Stimulated activated CD4-positive, alpha-beta T cell treated with anti-CD3 and anti-CD28 coated beads, Interleukin-2, amount 100 ng/mL, for 48 hours (primary cell): ENCODE measurements at regions not wholly inside any gene's neighbourhood (a gene's known extent, or its start where the extent isn't known, plus 50 kb on each side); places are given as distances from the start of the nearest gene placed in this dataset.

Experiments
- DNase-seq, 2 donors: peaks; one replicate each; pipeline ENCODE4 v3.0.0-alpha.2; 2020

DNA sequence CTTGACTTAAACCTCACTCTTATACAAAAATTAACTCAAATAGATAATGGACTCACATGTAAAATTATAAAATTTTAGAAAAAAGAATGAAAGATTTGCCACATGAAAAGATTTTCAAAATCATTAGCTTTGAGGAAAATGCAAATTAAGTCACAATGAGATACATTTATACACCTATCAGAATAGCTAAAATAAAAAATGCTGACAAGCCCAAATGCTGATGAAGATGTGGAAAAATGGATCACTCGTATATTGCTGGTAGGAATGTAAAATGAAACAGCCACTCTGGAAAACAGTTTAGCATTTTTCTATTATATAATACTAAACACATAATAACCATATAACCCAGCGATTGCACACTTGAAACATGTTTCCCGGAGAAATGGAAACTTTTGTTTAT is 316.2 kb downstream of the ANKRD50 start:
- no peak for DNase-seq

DNA sequence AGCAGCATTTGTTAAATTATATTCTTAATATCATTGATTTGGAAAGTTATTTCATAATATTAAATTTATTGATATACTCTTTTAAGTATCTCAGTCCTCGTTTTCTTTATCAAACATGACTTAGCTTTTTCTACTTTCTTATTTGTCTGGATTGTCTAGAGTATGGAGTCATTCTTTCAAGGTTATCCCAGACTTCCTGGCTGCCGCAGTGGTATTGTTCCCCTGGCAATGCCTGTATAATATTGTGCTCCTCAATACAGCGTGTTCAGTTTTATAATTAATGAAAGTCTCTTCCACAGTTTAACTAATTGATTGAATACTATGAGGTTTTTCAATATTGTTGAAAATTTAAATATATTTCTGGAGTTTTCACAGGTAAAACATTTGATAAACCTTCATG is 310.9 kb downstream of the ANKRD50 start:
- DNase-seq = no peak

DNA sequence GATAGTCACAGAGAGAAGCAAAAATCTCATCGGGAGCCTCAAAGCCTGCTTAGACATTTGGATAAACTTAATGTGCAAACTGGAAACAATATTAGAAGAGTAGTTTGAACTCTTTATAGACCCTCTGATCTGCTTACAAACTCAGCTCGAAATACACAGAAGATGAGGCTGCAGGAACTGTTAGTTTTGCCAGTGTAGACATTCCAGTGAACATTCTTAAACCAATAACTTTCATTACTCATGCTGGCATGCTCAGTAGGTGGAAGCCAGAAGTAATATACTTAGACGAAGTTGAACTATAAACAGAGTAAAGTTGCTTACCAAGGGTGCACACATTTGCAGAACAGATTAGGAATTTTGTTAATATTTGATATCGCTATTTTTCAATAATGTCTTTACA is 303.5 kb downstream of the ANKRD50 start:
- no peak for DNase-seq

DNA sequence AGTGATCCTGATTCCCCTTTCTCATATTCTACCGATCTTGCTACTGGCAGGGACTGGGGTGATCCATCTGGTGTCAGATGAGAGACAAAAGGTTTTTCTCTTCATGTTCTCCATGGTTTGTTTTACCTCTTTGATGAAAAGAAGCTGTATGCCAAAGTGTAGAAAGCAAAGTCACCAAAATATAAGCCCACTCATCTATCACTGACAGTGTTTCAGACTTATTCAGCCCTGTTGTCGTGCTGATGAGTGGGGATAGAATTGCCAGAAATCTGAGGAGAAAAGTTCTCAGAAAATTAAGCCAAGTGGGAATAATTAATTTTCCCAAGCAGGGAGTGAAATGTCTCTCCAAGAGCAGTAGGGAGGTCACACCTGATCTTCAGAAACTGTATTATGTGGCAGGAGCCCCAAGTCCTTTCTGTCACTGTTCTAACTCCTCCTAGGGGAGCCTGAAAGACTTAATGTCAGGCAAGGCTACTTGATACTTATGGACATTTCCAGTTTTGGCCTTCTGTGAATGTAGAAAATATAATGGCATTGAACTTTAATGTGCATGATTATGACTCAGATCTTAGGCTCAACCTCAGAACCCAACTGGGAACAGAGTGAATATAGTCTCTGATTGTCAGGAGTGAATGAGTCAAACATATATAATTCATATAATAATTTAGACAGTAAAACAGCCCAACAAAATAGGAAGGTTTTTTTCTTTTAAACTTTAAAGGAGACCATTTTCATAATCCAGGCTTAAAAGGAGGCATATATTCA is 298.1 kb downstream of the ANKRD50 start:
- no peak for DNase-seq

DNA sequence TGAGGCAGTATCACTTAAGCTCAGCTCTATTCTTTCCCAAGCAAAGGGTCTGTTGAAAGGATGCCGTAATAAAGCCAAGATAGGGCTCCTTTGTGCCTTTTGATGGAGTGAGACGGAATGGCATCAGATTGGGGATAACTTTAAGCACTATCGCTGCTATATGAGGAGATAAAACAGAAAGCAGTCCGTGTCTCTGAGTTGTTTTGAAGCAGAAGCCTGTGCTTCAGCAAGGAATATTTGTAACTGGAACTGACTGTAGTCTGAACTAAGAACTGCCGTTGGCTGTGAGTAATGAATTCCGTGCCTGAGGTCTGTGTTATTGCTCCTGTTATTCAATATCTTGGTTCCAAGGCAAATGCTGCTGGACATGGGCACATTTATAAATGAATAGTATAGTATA is 297.4 kb downstream of the ANKRD50 start:
- DNase-seq = no peak

DNA sequence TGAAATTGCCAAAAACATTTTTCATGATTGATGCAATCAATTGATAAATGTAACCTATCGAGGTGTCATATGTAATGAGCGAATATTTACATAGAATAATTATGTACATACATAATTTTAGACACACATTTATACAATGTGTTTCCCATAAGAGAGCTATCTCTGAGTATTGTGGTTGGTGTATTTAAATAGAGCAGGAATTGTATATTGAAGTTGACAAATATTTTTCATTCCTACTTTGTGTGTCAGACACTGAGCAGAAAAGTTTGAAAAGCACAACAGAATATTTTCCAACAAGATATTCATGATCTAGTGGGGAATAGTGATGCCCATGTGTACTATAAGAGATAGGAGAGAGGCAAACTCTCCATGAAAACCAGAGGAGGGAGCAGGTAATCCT is 295.2 kb downstream of the ANKRD50 start:
- no peak for DNase-seq

DNA sequence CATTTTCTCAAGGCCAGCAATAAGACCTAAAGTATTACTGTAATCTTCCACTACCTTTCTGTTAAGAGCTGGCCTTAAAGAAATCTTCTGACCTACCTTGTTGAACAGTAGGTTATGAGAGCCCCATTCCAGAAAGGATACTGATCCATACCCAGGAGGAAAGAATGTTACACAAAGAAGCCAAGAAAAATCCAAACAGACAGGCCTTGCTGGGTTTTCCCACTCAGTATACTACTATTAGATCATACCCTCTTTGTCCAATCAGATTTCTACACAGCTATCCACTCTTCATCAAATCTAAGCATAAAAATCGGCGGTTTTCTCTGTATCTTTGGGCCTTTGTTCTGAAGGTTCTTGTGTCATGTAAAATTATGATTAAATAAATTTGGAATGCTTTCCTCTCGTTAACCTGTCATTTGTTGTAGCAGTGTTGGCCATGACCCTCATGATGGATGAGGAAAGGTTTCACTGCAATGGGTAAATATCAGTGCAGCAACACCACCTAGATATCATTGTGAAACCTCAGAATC is 292.3 kb downstream of the ANKRD50 start:
- no peak for DNase-seq

DNA sequence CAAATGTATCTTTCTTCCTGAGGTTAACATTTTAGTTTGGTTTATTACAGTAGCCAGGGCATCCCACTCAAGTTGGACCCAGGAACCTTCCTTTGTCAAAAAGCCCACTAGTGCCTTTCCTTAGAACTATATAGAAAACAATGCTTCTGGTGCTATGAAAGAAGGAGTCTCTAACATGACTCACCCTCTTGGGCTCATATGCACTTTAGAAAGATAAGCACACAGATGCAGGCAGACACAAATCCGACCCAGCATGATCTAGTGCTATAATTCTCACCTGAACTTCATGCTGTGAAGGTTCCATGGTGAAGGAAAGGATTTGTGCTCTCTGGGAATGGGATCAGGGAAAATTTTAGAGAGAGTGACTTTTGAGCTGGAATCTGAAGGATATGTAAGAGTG is 289.4 kb downstream of the ANKRD50 start:
- no peak for DNase-seq

DNA sequence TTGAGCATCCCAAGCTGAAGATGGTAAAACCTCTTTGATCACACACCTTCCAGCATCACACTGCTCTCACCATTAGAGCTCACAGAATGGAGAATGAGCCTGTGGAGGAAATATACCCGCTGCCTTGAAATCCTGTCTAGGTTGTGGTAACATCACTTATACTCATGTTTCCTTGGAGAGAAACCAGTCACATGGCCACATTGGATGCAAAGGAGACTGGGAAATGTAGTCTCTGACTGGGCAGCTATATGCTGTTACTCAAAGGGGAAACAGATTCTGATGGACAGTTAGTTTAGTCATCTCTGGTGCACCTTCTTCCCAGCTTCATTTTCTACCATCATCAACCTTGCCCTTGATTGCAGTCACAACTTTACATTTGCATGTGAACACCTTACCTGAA is 286.3 kb downstream of the ANKRD50 start:
- no peak for DNase-seq

DNA sequence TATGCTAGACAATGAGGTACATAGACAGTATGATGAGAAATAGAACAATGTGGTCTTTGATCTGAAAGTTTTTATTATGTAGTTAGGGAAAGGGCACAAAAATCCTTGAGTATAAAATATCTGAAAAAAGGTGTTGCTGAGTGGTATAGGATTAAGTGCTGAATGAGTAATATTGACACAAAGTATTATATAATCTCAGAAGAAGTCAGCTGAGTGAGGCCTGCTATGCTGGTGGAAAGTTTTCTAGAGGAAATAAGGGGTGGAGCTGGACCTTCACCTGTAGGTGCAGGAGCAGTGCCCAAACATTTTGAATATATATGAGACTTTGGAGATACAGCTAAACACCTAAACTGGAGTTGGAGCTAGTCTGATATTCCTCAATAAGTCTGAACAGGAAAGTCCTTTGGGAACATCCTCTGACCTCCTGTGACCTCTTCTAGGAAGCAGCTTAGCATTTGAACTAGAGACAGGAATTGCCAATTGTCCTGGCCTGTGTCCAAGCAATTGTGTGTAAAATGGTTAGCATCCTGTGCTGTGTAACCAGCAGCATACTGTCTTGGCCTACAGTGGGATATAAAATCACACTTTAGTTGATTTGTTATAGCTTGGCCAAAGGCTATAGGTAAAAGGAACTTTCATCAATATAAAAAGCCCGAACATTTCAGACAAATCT is 285.3 kb downstream of the ANKRD50 start:
- no peak for DNase-seq

DNA sequence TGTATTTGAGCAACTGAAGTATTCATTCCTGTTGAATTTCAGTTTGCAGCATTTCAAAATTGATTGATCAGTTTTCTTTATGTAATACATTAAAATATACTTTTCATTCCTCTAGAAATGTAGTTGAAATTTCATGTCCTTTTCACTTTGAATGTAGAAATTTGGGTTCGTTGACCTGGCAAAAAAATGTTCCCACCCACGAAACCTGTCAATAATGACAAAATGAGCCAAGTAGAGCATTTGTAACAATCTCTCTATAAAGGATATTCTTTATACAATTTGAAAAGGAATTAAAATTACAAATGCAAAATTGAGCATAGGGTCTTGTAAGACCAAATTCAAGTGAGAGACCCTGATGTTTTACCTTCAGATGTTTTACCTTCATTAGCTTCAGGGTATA is 283.9 kb downstream of the ANKRD50 start:
- no peak for DNase-seq

DNA sequence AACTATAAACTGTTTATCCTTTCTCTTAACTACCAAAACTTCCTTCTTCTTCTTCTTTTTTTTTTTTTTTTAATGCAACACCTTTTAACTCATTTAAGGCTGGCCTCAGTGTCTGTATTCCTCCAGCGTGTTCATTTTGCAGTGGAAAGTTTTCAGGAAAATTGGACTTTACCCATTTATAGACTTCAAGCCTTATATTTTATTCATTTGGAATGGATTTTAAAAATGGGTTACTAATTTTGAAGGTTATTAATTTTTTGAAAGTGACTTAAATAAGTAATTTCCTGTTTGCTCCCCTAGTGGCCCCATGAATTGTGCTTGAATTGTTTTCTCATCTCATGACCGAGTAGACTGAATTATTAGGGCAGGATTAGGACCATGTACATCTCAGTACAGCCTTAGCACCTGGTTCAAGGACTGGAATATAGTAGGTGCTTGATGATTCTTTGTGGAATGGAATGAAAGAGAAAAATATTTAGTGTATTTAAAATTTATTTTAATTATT is 282.7 kb downstream of the ANKRD50 start:
- DNase-seq = no peak

DNA sequence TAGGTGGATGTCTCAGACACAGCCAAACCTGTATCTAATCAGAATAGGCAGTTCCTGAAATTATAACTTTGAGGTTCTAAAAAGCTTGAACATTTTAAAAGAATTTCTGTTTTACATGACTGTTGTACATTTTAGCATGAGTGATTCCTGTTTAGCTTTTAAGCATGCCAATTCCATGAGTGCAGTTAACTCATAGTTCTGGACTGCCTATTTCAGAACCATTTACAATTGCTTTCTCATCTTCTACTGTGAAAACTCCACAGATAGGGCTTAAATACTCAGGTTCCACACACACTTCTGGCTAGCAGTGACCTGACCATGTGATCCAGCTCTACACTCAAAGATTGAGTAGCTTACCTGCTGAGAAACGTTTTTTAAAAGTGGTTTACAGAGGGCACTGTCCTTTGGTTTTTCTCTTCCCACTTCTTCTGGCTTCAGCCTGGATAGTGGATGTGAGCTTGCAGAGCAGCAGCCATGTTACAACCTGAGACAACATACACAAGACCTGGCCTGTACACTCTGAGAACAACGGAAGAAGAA is 280.8 kb downstream of the ANKRD50 start:
- DNase-seq = no peak

DNA sequence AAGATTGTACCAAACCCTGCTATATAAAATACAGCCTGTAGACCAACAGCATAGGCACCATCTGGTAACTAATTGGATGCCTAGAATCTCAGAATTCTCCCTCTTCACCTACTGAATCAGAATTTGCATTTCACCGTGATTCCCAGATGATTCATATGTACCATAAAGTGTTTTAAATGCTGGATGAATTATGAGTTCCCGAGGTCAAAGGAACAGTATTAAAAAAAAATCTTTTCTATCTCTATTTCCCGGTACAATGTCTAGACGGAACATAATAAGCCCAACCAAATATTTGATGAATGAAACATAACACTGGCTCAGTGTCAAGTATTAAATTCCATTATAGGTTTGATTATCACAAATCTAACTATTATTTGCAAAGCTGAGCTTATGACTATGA is 280.0 kb downstream of the ANKRD50 start:
- no peak for DNase-seq

DNA sequence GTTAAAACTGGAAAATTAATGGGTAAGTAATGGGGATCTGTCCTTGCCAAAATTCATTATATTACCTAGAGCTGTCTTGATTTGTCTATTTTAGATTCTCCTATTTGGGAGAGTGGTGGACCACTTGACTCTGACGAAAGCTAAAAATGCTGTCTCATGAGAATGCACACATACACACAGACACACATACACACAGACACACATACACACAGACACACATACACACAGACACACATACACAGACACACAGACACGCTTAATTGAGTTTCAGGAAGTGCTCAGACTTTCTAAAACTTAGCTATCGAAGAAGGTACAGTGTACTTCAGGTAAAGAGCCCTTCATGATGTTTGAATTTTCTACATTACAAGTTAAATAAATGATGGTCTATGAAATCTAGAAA is 279.5 kb downstream of the ANKRD50 start:
- no peak for DNase-seq

DNA sequence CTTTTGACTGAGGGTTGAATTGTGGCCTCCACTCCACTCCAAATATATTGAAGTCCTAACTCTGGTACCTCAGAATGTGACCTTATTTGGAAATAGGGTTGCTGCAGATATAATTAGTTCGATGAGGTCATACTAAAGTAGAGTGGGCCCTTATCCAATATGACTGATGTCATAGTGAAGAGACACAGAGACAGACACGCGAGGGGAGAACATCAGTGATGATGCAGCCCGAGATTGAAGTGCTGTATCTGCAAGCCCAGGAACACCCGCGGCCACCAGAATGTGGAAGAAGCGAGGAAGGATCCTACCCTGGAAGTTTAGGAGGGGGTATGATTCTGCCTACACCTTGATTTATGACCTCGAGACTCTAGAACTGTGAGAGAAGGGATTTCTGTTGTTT is 279.0 kb downstream of the ANKRD50 start:
- no peak for DNase-seq

DNA sequence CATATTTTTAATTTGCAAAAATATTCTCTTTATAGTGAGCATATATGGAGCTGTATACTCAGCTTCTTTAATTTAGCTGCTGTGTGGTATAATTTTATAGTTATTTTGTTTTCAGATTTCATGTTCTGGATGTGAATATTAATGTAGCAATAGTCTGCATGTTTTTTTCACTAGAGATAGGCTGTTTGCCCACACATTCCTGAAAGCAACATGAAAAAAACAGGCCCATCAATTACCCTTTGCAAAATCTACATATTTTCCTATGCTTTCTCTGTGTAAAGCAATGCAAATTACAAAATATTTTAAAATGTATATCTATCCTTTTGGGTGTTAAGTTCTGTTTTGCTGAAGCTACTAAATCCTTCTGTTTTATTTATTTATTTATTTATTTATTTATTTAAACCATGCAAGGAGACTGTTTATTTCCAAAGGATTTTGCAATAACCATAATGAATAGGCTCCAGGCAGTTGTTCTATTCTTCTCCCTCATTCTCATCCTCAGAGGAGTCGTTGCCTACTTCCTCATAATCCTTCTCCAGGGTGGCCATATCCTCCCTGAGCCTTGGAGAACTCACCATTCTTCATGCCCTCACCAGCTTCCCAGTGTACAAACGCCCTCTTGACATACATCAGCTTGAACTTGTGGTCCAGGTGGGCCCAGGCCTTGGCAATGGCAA is 277.1 kb downstream of the ANKRD50 start:
- no peak for DNase-seq

DNA sequence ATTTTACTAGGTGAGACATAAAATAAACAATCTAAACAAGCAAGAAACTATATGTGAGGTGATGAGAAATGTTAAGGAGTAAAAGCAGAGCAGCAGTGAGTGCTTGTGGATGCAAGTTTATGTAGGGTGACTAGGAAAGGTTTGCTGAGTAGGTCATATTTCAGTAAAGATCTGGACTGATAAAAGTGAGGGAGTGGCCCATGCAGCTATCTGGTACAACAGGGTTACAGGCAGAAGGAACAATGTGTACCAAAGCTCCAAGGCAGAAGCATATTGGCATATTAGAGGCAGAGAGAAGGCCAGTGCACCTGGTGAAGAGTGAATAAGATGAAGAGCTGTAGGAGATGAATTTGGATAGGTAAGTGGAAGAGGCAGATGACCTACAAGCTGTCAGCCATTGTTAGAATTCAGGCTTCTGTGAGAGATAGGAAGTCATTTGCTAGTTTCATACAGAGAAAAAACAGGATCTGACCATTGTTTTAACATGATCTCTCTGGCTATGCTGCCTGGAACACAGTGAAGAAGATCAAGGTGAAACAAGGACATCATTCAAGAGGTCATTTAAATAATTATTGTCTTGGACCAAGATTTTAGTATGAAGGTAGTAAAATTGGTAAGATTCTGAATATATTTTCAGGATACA is 274.6 kb downstream of the ANKRD50 start:
- no peak for DNase-seq

DNA sequence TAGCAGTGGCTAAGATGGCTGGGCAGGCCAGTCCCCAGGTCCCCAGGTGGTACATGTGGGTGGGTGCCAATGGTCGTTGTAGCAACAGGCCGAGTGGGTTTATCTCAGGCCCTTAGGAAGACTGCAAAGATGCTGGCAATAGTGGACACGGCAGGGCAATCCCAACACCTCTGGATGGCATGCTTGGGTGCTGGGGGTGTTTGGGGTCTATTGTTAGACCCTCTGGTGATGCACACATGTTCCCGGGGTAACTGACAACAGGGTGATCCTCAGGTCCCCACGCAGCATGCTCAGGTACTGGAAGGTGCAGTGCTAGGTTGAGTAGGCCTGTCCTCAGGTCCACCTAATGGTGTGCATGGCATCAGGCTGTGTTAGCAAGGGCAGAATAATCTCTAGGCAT is 267.5 kb downstream of the ANKRD50 start:
- no peak for DNase-seq

DNA sequence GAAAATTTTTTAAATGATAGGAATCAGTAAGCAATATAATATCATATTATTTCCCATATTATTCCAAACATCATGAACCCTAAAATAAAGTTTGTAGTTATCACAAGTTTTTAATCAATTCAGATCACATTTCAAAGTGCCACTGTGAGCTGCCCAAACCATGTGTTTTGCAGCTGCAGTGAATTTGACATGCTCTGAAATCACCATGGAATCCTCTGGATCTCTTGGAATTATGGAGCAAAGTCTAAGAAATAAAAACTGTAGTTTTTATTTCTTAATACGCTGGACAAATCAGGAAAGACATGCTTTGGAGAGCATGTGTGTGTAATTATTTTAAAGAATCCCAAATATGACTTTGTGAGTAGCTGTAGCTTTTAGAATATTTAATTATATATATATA is 262.7 kb downstream of the ANKRD50 start:
- no peak for DNase-seq

DNA sequence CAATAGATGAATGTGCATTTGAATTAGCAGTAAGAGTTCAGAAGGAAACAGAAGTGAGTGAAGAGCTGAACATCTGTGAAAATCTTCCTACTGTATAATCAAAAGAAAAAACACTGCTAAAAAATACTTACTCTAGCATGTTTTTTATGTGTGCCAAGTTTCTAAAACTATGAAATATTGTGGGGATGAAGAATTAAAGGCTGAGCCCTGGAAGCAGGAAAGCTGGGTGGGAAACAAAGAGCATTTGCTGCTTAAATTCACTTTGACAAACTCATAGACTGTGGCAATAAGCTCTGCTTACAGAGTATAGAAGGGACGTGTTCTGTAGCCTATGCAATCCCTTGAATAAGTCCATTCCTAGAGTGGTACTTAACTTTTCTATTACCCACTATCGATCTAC is 261.7 kb downstream of the ANKRD50 start:
- DNase-seq = no peak

DNA sequence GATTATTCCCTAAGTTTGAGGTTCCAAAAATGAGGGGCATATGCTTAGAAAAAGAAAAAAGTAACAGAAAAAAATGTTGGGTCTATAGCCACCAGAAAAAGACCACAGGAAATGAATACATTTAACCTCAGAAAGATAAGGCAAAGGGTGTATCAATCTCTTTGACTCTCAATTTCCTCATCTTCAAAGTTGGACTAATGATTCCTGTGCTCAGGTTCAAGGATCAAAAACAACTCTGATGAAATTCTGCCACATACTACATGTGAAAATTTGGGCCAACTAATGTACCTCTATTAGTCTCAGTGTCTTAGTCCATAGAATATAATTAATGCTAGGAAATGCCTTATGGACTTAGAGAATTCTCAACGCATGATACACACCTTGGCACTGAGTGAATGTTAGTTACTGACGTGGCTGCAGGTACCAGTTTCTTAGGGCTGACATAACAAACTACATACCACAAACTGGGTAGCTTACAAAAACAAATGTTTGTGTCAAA is 257.7 kb downstream of the ANKRD50 start:
- no peak for DNase-seq

DNA sequence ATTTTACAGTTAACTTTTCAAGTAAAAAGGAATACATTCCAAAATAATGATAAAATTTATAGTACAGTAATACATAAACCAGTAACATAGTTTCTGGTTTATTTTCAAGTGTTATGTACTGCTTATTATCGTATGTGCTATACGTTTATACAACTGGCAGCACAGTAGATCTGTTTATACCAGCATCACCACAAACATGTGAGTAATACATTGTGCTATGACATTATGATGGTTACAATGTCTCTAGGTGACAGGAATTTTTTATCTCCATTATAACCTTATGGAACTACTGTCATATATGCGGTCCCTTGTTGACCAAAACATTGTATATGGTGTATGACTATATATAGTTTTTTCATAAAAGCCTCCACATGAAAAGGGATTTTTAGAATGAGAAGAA is 256.9 kb downstream of the ANKRD50 start:
- DNase-seq = no peak
